ENCODE measurements at regions not wholly inside any gene's neighbourhood (a gene's known extent, or its start where the extent isn't known, plus 50 kb on each side); places are given as distances from the start of the nearest gene placed in this dataset.

DNA sequence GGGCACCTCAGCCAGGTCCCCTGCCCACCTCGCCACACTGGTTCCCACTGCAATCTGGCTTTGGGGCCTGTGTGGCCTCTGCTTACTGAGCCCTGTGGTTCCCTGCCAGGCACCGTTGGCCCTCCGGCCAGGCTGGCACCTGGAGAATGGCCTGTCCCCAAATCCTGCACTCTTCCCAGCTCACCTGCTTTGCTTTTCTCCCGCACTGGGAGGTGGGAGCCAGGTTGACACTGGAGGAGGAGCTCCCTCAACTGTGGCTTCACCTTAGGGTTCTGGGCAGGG, 97.0 kb downstream of the SCGB2B2 start:
- TF ChIP-seq, protein P1, sequence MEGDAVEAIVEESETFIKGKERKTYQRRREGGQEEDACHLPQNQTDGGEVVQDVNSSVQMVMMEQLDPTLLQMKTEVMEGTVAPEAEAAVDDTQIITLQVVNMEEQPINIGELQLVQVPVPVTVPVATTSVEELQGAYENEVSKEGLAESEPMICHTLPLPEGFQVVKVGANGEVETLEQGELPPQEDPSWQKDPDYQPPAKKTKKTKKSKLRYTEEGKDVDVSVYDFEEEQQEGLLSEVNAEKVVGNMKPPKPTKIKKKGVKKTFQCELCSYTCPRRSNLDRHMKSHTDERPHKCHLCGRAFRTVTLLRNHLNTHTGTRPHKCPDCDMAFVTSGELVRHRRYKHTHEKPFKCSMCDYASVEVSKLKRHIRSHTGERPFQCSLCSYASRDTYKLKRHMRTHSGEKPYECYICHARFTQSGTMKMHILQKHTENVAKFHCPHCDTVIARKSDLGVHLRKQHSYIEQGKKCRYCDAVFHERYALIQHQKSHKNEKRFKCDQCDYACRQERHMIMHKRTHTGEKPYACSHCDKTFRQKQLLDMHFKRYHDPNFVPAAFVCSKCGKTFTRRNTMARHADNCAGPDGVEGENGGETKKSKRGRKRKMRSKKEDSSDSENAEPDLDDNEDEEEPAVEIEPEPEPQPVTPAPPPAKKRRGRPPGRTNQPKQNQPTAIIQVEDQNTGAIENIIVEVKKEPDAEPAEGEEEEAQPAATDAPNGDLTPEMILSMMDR (IDR thresholded peaks at IDR 0.05) = no peak
- TF ChIP-seq POLR2A (IDR thresholded peaks at IDR 0.05) = no peak

All from lower leg skin (tissue), 3 donors.